Epidermal melanocyte (primary cell): ENCODE measurements at regions not wholly inside any gene's neighbourhood (a gene's known extent, or its start where the extent isn't known, plus 50 kb on each side); places are given as distances from the start of the nearest gene placed in this dataset.
A peak's percentile ranks its signal among the peaks of the same experiment; 100 is the strongest.
"Not testable (repeated sequence)": the region's sequence is repeated elsewhere in the genome, so short reads cannot be mapped to it uniquely, and the experiment has no call there.

Source experiments
- DNase-seq: peaks from one replicate; pipeline ENCODE4 v3.0.0; 2011; ENCODE audit warnings: low spot score; ENCODE audit not compliant: insufficient read length

DNA sequence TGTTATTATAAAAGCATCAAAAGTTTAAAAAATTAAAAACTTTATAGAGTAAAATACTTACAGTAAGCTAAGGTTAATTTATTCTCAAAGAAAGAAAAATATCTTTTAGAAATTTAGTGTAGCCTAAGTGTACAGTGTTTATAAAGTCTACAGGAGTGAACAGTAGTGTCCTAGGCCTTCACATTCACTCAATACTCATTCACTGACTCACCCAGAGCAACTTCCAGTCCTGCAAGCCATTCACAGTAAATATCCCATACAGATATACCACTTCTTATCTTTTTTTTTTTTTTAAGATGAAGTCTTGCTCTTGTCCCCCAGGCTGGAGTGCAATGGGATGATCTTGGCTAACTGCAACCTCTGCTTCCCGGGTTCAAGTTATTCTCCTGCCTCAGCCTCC lies 73.1 kb upstream of the FST start:
- DNase-seq = no peak

DNA sequence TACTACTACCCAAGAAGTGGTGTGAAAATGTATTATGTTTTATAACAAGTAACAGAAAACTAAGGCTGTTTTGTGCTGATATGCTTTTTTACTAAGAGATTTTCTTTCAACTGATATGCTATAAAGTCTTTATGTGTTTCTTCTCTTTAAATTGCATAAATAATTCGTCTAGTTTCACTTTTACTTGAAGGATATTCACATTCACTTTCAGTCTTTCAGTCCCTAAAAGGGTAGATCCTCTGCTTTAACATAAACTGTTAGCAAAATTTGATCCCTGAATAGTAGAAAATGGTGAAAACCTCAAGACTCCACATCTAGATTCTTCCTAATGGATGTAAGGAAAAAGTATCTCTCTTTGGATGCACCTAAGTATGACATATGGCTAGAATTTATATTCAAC lies 69.0 kb upstream of the FST start:
- no peak for DNase-seq

- not testable (repeated sequence) for DNase-seq
These were observed 67.9 kb upstream of the FST start for GRCh38 chr5:53412499-53412898.

DNA sequence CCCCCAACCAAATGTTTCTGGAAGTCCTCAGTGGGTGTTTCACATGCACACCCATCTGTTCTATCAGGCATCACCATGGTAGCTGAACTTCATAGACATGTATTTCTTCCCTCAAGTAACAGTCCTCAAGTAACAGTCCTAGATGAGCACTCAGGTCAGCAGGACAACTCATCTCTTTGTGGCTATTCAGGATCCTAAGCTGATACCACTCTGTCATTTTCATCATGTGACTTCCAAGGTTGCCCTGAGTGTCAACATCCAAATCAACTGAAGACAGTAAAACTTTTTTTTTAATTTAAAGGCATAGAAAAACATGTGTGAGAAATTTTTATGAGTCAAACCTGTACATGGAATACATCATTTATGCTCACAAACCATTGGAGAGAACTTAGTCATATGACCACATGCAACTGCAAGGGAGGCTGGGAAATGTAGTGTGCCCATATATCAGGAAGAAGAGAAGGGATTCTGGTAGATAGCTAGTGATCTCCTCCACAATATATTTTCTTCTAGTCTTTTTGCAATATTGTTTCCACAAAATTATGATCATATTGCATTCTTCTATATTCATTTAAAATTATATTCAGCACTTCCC lies 64.2 kb upstream of the FST start:
- no peak for DNase-seq

GRCh38 chr5:53418409-53418808 lies 62.0 kb upstream of the FST start:
- no peak for DNase-seq

DNA sequence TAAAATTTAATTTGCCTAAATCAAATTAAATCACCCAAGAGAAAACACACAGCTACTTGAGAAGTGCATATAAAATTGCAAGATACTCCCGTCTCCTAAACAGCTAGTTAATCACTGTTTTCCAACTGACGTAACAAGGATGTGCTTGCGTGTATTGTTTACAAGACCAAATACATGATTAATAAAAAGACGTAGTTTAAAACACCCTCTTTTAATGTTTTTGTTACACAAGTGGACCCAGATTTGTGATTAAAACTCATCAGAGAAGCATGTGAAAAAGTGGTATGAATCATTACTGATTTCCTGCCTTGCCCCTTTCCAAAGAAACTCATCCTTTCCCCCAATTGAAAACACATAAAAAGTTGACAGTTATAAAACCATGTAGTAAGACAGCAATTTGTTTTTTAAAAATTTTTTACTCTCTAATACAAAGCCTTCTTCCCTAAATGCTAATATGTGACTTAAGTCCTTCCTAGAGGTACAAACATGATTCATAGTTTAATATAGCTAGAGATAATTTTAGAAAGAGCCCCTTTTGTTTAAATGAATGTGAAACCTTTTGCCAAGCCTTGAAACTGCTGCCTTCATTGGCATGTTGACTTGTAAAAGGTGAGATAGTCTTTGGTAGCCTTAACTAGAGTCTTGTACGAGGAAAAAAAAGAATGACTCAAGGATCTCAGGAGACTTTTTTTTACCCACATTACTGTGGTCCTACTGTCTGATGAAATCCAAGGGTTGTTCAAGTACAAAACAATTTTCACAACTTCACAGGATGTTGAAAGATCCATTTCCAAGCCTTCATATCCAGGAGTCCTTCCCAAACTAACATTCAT lies 61.4 kb upstream of the FST start:
- no peak for DNase-seq

- DNase-seq = no peak
These were observed 57.9 kb upstream of the FST start for GRCh38 chr5:53422539-53422938.

GRCh38 chr5:53423724-53424123 lies 56.7 kb upstream of the FST start:
- no peak for DNase-seq

DNA sequence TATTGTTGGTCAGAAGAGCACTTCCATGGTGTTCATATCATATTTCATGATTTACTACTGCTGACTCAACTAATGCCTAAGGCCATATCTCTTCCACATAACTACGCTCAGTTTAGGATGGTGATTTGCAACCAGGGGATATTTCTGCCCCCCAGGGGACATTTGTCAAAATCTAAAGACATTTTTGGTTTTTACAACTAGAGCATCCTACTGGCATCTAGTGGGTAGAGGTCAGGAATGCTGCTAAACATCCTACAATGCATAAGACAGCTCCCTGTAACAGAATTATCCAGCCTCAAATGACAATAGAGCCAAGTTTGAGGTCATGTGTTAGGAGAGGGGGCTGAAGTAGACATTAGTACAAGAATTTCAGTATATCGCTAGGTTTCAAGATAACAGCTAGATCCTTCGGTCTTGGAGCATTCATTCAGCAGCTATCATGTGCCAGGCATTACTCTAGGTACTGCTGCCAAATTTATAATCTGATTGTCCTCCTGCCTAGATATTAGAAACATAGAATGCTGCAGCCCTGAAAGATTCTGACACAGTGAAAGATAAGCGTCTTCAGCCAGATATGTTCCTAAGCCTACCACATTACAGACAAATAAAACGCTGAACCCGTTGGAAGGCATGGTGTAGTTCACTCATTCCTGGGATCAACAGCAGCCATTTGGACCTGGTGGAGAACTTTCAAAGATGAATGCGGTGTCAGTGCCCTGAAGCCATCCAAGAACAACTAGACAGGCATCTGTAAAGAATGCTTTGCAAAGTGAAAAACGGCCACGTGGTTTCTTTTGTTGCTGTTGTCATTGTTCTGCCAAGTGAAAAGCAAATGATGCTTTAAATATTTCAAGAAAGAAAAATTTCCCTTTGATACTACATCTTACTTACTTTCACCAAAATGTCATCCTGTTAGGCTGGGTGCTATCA lies 55.5 kb upstream of the FST start:
- DNase-seq = no peak

DNA sequence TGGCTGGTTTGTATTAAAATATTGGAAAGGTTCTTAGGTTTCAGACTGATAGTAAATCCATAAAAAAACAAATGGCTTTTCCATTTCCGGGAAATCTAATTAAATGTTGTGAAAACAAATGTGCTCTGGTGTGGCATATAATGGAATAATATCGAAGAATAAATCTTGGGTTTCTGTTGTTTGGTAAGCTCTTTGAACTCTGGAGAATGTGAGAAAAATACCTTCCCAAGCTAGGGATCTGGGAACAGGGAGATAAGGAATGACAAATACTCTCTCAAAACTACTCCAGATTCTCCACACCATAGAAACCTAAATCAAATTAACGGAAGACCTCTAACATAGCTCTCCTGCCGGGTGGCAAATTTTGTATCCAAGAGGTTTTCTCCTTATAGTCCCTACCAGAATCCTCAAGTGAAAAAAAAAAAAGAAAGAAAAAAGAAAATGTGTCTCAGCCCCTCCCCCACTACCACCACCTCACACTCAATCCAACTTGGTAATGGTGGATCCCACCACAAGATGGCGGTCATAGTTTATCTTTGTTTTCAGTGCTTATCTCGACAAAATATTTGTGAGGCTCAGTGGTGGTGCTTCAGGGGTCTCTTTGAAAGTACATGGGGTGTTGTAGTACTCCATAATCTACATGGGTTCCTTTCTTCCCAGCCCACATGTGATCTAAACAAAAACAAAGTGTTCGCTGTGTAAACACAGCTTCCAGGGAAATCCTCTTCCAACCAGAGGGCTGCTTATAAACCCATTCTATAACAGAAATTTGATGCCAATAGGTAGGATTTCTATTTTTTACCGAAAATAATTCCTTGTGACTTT lies 54.5 kb upstream of the FST start:
- DNase-seq = no peak

- no peak for DNase-seq
These were observed 54.0 kb upstream of the FST start for GRCh38 chr5:53426512-53426830.

GRCh38 chr5:53426878-53427277 lies 53.6 kb upstream of the FST start:
- DNase-seq = no peak

- no peak for DNase-seq
These were observed 52.5 kb upstream of the FST start for GRCh38 chr5:53427965-53428364.

DNA sequence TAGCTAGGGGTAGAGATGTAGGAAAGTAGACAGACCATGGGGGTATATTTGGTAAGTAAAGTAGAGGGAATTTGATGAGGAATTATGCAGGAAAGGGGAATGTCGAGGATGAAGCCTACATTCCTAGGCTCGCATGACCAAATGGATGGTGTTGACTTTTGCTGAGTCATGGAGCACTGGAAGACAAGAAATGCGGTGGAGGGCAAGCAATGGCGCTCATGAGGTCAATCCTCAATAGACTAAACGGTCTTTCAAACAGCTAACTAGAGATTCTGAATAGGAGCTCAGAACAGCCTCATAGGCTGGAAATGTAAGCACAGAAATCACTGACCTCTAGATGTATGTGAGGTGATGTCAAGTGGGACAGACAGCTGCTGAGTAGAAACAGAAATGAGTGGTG lies 50.7 kb upstream of the FST start:
- DNase-seq = no peak

- peak; percentile 49 for DNase-seq
These were observed 49.7 kb upstream of the FST start for GRCh38 chr5:53430618-53431252.
